ENCODE measurements at regions not wholly inside any gene's neighbourhood (a gene's known extent, or its start where the extent isn't known, plus 50 kb on each side); places are given as distances from the start of the nearest gene placed in this dataset.

DNA sequence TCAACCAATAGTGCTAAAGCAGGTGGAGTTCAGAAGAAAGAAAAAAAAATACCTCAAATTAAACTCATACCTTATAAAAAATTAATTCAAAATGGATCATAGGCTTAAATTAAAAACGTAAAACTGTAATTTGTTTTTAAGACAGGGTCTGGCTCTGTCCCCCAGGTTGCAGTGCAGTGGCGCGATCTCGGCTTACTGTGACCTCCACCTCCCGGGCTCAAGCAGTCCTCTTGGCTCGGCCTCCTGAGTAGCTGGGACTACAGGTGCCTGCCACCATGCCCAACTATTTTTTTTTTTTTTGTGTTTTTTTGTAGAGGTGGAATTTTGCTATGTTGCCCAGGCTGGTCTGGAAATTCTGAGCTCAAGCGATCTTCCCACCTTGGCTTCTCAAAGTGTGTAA, 111.6 kb downstream of the HDGFL1 start:
- TF ChIP-seq, protein P1, sequence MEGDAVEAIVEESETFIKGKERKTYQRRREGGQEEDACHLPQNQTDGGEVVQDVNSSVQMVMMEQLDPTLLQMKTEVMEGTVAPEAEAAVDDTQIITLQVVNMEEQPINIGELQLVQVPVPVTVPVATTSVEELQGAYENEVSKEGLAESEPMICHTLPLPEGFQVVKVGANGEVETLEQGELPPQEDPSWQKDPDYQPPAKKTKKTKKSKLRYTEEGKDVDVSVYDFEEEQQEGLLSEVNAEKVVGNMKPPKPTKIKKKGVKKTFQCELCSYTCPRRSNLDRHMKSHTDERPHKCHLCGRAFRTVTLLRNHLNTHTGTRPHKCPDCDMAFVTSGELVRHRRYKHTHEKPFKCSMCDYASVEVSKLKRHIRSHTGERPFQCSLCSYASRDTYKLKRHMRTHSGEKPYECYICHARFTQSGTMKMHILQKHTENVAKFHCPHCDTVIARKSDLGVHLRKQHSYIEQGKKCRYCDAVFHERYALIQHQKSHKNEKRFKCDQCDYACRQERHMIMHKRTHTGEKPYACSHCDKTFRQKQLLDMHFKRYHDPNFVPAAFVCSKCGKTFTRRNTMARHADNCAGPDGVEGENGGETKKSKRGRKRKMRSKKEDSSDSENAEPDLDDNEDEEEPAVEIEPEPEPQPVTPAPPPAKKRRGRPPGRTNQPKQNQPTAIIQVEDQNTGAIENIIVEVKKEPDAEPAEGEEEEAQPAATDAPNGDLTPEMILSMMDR (IDR thresholded peaks at IDR 0.05; ENCODE audit: extremely low read depth in 1 of 2, insufficient read depth in 1 of 2, low read depth in 1 of 2, low read length in 2 of 2) = no peak
- TF ChIP-seq EZH2 (IDR thresholded peaks at IDR 0.05; ENCODE audit: borderline replicate concordance, low read depth, low read length, severe bottlenecking) (no peak), FOS (IDR thresholded peaks at IDR 0.05; ENCODE audit: borderline replicate concordance, insufficient read depth, low read length) (no peak)
